HG03135 (cell line): ENCODE measurements at regions not wholly inside any gene's neighbourhood (a gene's known extent, or its start where the extent isn't known, plus 50 kb on each side); places are given as distances from the start of the nearest gene placed in this dataset.

Experiments
- ATAC-seq: cut with Tn5 transposase; IDR thresholded peaks from one replicate; pipeline ENCODE4 v1.9.1; 2021; ENCODE audit warnings: mild to moderate bottlenecking, moderate library complexity; ENCODE audit not compliant: unreplicated experiment

DNA sequence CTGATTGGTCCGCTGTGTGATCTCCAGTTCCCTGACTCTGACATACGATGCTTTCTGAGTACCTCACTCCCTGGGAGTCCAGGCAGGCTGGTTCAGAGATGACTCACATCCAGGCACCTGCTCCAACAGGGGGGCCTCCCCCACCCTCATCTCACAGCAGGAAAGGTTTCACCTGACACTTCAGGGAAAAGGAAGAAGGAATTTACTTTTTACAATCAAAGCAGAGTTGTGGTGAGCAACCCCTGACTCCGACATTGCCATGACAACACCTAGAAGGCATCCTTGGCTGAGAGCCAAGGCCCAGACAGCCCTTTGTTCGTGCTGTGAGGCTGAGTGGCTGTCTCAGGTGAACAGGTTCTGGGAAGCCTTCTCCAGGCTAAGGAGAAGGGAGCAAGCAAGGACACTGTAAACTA lies 164.6 kb upstream of the GJB5 start:
- ATAC-seq, result no peak

DNA sequence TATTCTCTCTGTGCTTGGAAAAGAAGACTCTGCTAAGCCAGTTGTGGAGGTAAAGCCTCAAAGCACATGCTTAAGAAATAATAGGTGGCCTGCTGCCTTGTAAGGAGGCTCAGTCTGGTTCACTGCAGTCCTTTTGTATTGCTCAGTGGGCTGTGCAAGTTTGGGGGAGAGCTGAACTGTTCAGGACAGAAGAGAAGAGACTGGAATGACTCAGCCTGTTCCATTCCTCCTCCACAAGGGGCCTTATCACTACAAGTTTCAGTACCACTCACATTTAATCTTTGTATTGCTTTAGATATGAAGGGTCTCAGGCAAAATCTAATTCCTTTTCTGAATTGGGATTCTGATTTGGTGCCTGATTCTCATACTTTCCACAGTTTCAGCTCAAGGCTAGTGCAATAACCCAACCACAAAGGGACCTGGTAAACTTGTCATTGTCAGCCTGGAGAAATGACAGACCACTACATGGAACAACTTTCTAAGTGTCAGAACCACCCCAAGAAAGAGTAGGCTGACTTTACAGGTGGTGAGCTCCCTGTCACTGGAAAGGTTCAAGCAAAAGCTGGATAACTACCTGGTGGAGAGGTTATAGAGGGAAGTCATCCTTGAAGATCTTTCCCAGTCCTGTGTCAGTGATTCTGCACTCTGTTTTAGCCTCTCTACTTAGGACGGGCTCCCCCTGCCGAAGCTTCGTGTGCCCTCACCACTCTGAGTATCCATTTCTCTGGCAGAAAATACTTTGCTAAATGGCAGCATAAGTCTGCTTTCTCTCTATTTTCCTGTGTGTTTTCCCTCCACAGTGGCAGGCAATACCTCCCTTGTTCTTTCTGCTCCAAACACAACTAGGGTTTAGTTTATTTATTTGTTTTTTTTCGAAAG lies 162.9 kb upstream of the GJB5 start:
- ATAC-seq, result no peak

GRCh38 chr1:34597877-34598514 lies 156.9 kb upstream of the GJB5 start:
- ATAC-seq, result no peak

DNA sequence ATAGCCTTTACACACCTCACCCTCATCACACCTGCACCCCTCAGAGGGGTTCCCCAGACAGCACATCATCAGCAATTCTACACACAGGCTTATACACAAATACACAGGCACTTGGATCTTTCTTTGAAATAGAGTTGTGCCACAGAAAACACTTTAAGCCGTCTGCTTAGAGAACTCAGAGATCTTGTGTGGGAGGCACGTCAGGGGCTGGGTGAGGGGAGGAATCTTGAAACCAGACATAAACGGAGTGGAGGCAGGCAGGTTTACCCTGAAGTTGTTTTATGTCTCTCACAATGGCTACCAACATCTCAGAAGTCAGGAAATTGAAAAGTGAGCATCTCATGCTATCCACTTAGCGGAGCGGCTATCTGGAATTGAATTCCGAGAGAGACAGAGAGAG lies 151.9 kb upstream of the GJB5 start:
- no peak for ATAC-seq

DNA sequence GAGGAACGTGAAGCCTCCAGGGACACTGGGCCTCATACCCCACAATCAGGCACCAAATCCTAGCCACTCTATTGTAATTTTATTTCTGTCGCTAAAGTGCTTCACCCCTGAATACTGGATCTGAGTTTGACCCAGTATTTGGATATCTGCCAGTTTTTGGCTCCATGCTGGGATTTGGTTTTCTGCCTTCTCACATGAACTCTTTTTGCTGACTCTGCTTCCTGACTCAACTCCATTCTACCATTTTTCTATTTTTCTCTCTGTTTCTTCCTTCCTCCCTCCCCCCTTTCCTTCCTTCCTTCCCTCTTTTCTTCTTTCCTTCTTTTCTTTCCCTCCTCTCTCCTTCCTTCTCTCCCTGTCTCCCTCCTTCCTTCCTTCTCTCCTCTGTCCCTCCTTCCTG lies 151.3 kb upstream of the GJB5 start:
- no peak for ATAC-seq

DNA sequence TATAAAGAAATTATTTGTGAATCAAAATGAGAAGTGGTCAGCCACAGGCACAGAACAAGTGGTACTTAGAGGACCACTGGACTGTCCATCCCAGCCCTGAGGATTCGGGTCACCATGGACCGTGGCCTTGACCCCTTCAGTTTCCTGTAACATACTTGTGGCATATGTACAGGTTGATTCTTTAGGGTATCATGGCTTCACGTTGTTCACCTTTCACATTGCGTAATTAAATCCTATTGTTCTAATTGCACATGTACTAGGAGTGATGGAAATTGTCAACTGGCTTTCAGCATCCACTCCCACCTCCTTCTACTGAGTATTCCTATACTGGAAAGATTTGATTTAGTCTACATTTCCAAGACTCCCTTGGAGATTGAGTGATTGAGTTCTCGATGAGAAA lies 148.3 kb upstream of the GJB5 start:
- no peak for ATAC-seq

GRCh38 chr1:34610063-34610462 lies 144.8 kb upstream of the GJB5 start:
- no peak for ATAC-seq

GRCh38 chr1:34611571-34611970 lies 143.3 kb upstream of the GJB5 start:
- no peak for ATAC-seq

DNA sequence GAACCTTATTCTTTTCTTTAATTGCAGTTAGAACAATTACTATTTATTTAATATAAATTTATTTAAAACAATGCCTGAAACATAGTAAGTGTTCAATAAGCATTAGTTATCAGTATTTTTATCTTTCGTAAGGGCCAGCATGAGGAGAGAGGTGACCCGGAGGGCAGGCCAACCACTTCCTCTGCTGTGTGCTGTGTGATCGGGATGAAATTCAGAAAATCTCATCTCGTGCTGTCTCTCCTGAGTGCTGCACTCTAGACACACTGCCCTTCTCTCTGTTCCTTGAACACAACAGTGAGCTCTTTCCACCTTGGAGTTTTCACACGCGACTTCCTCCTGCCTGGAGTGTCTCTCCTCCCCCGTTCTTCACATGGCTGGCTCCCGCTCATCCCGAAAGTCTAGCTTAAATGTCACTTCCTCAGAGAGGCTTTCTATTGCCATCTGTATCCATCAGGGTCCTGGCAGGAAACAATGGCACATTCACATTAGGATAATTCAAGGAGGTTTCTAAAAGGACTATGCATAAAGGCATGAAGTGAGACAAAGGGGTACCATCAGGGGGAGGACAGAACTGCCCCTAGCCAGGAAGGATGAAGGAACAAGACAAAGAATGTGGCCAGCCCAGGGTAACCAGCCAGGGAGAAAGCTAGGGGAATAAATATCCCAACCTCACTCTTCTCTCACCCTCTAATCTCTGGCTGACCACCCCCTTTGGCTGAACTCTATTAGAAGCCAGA lies 142.6 kb upstream of the GJB5 start:
- no peak for ATAC-seq

- no peak for ATAC-seq
Measured at GRCh38 chr1:34617321-34618118, 137.3 kb upstream of the GJB5 start.

GRCh38 chr1:34618381-34618780 lies 136.5 kb upstream of the GJB5 start:
- ATAC-seq, result no peak

- ATAC-seq, result no peak
Measured at GRCh38 chr1:34619256-34619655, 135.6 kb upstream of the GJB5 start.

- no peak for ATAC-seq
Measured at GRCh38 chr1:34621916-34622315, 132.9 kb upstream of the GJB5 start.

GRCh38 chr1:34625521-34626015 lies 129.3 kb upstream of the GJB5 start:
- no peak for ATAC-seq

GRCh38 chr1:34627465-34628240 lies 127.2 kb upstream of the GJB5 start:
- ATAC-seq, result no peak

DNA sequence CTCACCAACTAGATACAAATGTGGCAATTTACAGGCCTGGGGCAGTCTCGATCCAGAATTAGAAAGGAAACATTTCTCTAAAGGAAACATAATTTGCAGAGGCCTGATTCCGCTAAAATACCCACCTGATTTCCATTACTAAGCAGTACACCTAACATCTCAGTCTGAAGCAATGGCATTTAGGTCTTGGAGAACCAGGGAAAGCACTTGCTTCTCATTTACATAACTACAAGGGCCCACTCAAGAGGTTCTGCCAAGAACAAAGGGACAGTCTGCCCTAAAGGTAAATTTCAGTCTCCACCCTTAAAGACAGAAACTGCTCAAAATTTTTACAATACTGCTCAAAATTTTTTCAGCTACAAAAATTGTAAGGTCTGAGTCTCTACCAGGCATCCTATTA lies 123.7 kb upstream of the GJB5 start:
- no peak for ATAC-seq

GRCh38 chr1:34639701-34640100 lies 115.1 kb upstream of the GJB5 start:
- ATAC-seq, result no peak

GRCh38 chr1:34640654-34641401 lies 114.0 kb upstream of the GJB5 start:
- no peak for ATAC-seq

- ATAC-seq, result no peak
Measured at GRCh38 chr1:34642679-34643078, 112.2 kb upstream of the GJB5 start.
